WTC11 (cell line): ENCODE measurements at regions not wholly inside any gene's neighbourhood (a gene's known extent, or its start where the extent isn't known, plus 50 kb on each side); places are given as distances from the start of the nearest gene placed in this dataset.

Experiments used
- ATAC-seq: fragments of 200-7000 bp; cut with Tn5 transposase; 2 replicates; pipeline ENCODE4 v1.10.0; 2021; ENCODE audit warnings: mild to moderate bottlenecking, moderate library complexity
- CTCF ChIA-PET: fragments of 300-600 bp; sonication (Branson Sonifier 250); formaldehyde crosslinking; loops from one replicate; lab custom pipeline; 2021; ENCODE audit warnings: antibody characterized with exemption; lab: Charles Lee
- POLR2A ChIA-PET: fragments of 350-600 bp; sonication (Branson Sonifier 250); formaldehyde crosslinking; loops from one replicate; lab custom pipeline; 2021; ENCODE audit warnings: antibody characterized with exemption; lab: Charles Lee
- DNase-seq: peaks from one replicate; pipeline ENCODE4 v3.0.0; 2021; ENCODE audit warnings: low spot score
- H3K27ac Mint-ChIP-seq: 2 replicates; pipeline ENCODE4 v1.8.0; 2021; ENCODE audit warnings: mixed read lengths
- H3K27me3 Mint-ChIP-seq: 2 replicates; pipeline ENCODE4 v1.8.0; 2021; ENCODE audit warnings: low read depth, mild to moderate bottlenecking, moderate library complexity, mixed read lengths
- H3K36me3 Mint-ChIP-seq: 2 replicates; pipeline ENCODE4 v1.8.0; 2021; ENCODE audit warnings: mixed read lengths
- H3K4me1 Mint-ChIP-seq: 2 replicates; pipeline ENCODE4 v1.8.0; 2022; ENCODE audit warnings: mixed read lengths
- H3K4me3 Mint-ChIP-seq: 2 replicates; pipeline ENCODE4 v1.8.0; 2021; ENCODE audit warnings: mild to moderate bottlenecking, moderate library complexity, mixed read lengths
- H3K9me3 Mint-ChIP-seq: 2 replicates; pipeline ENCODE4 v1.8.0; 2021; ENCODE audit warnings: mixed read lengths
- ETV6 ChIP-seq: sonication (generic); formaldehyde crosslinking; IDR thresholded peaks from 2 replicates; pipeline ENCODE4 v1.8.1; 2022; ENCODE audit warnings: mild to moderate bottlenecking, missing genetic modification reagents
- FOXJ3 ChIP-seq: sonication (generic); formaldehyde crosslinking; IDR thresholded peaks from 2 replicates; pipeline ENCODE4 v1.9.0; 2021; ENCODE audit warnings: missing genetic modification reagents, mild to moderate bottlenecking, borderline replicate concordance
- FOXK1 ChIP-seq: sonication (generic); formaldehyde crosslinking; IDR thresholded peaks from 2 replicates; pipeline ENCODE4 v1.8.0; 2022; ENCODE audit warnings: mild to moderate bottlenecking, moderate library complexity, missing genetic modification reagents
- GTF2I ChIP-seq: fragments of 250-450 bp; sonication (Bioruptor Pico); conservative IDR thresholded peaks from 2 replicates; pipeline ENCODE4 v1.4.0; 2021; ENCODE audit warnings: mild to moderate bottlenecking
- JAZF1 ChIP-seq: fragments of 250-450 bp; sonication (Bioruptor Pico); IDR thresholded peaks from 2 replicates; pipeline ENCODE4 v1.9.0; 2021; ENCODE audit warnings: moderate library complexity, mild to moderate bottlenecking, inconsistent platforms
- JUN ChIP-seq: sonication (generic); formaldehyde crosslinking; IDR thresholded peaks from 2 replicates; pipeline ENCODE4 v1.8.0; 2023; ENCODE audit warnings: mild to moderate bottlenecking, missing genetic modification reagents
- KAT7 ChIP-seq: sonication (generic); formaldehyde crosslinking; IDR thresholded peaks from 2 replicates; pipeline ENCODE4 v1.8.1; 2023; ENCODE audit warnings: missing genetic modification reagents, mild to moderate bottlenecking, borderline replicate concordance
- NFATC4 ChIP-seq: fragments of 250-450 bp; sonication (Bioruptor Pico); IDR thresholded peaks from 2 replicates; pipeline ENCODE4 v1.9.0; 2021; ENCODE audit warnings: mild to moderate bottlenecking
- NR2C2 ChIP-seq: sonication (generic); formaldehyde crosslinking; IDR thresholded peaks from 2 replicates; pipeline ENCODE4 v1.8.0; 2022; ENCODE audit warnings: mild to moderate bottlenecking, missing genetic modification reagents
- PRRX2 ChIP-seq: fragments of 250-450 bp; sonication (Bioruptor Pico); IDR thresholded peaks from 2 replicates; pipeline ENCODE4 v1.8.0; 2021; ENCODE audit warnings: mild to moderate bottlenecking
- TEAD4 ChIP-seq: sonication (generic); formaldehyde crosslinking; IDR thresholded peaks from 2 replicates; pipeline ENCODE4 v1.8.0; 2022; ENCODE audit warnings: mild to moderate bottlenecking, missing genetic modification reagents
- ZNF138 ChIP-seq: sonication (generic); formaldehyde crosslinking; conservative IDR thresholded peaks from 2 replicates; pipeline ENCODE4 v1.8.1; 2022; ENCODE audit warnings: mild to moderate bottlenecking, moderate library complexity, missing genetic modification reagents
- ZNF219 ChIP-seq: sonication (generic); formaldehyde crosslinking; IDR thresholded peaks from 2 replicates; pipeline ENCODE4 v1.8.0; 2023; ENCODE audit warnings: missing genetic modification reagents, mild to moderate bottlenecking, borderline replicate concordance
- ZNF263 ChIP-seq: sonication (generic); formaldehyde crosslinking; IDR thresholded peaks from 2 replicates; pipeline ENCODE4 v1.8.1; 2022; ENCODE audit warnings: low read depth, mild to moderate bottlenecking, moderate library complexity, missing genetic modification reagents
- ZNF396 ChIP-seq: fragments of 250-450 bp; sonication (Bioruptor Pico); IDR thresholded peaks from 2 replicates; pipeline ENCODE4 v1.8.0; 2021; ENCODE audit warnings: mild to moderate bottlenecking, moderate library complexity, borderline replicate concordance
- TF ChIP-seq, protein P1 (sequence below): sonication (generic); formaldehyde crosslinking; IDR thresholded peaks from 2 replicates; pipeline ENCODE4 v1.8.1; 2022; ENCODE audit warnings: missing genetic modification reagents, borderline replicate concordance
- TF ChIP-seq, protein P2 (sequence below): sonication (generic); formaldehyde crosslinking; IDR thresholded peaks from 2 replicates; pipeline ENCODE4 v1.8.0; 2022; ENCODE audit warnings: mild to moderate bottlenecking, missing genetic modification reagents
- TF ChIP-seq, protein P3 (sequence below): fragments of 200-600 bp; IDR thresholded peaks from 2 replicates; pipeline ENCODE4 v1.8.0; 2022; ENCODE audit warnings: antibody characterized with exemption
- TF ChIP-seq, protein P4 (sequence below): sonication (generic); formaldehyde crosslinking; IDR thresholded peaks from 2 replicates; pipeline ENCODE4 v1.8.1; 2022; ENCODE audit warnings: low read depth, mild to moderate bottlenecking, moderate library complexity, missing genetic modification reagents, borderline replicate concordance
- TF ChIP-seq, protein P5 (sequence below): fragments of 250-450 bp; sonication (Bioruptor Pico); IDR thresholded peaks from 2 replicates; pipeline ENCODE4 v1.9.0; 2021; ENCODE audit warnings: mild to moderate bottlenecking
- TF ChIP-seq, protein P6 (sequence below): sonication (generic); formaldehyde crosslinking; IDR thresholded peaks from 2 replicates; pipeline ENCODE4 v1.8.0; 2023; ENCODE audit warnings: missing genetic modification reagents, mild to moderate bottlenecking, borderline replicate concordance

DNA sequence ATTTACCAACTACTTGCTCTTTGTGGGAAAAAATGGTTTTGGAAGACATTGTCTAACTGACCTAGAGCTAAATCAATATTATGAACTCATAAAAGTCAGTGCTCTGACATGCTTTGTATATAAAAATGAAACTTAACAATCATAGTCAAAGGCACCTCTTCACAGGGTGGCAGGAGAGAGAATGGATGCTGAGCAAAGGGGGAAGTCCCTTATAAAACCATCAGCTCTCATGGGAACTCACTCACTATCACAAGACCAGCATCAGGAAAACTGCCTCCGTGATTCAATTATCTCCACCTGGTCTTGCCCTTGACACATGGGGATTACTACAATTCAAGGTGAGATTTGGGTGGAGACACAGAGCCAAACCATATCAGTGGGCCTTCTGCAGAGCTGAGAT lies 417.6 kb upstream of the AUTS2 start (continued):
- TF ChIP-seq, protein P1, sequence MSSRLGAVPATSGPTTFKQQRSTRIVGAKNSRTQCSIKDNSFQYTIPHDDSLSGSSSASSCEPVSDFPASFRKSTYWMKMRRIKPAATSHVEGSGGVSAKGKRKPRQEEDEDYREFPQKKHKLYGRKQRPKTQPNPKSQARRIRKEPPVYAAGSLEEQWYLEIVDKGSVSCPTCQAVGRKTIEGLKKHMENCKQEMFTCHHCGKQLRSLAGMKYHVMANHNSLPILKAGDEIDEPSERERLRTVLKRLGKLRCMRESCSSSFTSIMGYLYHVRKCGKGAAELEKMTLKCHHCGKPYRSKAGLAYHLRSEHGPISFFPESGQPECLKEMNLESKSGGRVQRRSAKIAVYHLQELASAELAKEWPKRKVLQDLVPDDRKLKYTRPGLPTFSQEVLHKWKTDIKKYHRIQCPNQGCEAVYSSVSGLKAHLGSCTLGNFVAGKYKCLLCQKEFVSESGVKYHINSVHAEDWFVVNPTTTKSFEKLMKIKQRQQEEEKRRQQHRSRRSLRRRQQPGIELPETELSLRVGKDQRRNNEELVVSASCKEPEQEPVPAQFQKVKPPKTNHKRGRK (CRISPR knock-in tag) = no peak
- TF ChIP-seq, all 79 proteins: peak for 0

DNA sequence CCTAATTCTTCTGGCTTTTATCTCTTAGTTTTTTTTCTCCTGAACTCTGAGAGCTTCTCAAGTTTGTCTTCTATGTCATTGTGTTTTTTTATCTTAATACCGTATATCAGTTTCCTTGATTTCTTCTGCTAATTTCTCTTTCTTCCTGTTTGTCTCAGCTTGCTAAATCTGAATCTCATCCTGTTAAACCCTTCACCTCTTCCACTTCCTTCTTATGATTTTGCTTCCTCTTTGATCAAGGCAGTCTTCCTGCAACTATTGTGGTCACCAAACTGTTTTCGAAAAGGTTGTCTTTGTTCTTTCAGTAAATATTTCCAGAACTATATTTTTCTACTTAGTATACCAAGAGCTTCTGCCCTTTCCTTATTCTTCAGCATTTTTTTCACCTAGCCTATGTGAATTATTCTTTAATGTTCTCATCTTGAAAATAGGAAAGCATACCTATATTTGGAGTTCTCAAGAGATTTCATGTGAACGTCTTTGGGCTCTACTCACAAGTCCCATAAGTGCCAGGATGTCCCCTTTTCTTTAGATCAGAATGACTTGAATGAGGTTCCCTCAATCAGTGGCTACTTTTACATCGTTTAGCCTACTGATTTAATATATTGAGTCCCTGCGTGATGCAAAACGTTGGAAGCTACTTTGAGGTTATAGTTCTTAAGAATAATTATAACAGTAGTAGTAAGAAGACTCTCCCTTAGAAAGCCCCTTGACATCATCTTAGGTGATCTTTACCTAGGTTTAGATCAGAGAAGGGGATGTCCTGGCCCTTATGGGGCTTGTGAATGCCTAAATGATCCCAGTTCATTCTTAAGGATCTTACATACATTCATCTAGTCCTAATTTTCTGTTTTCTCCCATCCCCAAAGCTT lies 415.4 kb upstream of the AUTS2 start:
- Mint-ChIP-seq H3K9me3 (peaks cover 7% of the 10 kb centered on the region), H3K36me3 (no peaks in the 10 kb centered on the region; the same call in 1 of the 2 replicates), H3K4me1 (no peaks in the 10 kb centered on the region), H3K27me3 (peaks cover 9% of the 10 kb centered on the region), H3K27ac (no peak overlapping the region), H3K4me3 (no peak overlapping the region)
- TF ChIP-seq FOXK1 (CRISPR knock-in tag) = no peak
- CTCF ChIA-PET = no interaction called here
- no peak for DNase-seq
- ATAC-seq = no peak
- POLR2A ChIA-PET = no interaction called here

DNA sequence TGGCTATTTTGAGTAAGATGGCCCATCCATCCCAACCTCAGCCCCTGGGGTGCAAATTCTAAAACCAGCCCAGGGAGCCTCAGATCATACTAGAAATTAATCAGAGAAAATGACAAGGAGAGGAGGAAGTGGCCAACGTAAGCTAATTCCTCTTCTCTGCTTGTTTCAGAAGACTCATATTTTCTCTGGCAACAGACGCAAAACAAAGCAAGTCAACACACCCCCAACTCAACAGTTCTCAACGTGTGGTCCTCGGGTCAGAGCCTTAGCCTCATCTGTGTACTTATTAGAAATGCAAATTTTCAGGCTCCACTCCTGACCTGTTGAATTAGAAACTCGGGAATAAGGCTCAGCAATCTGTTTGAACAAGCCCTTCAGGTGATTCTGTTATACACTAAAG lies 413.9 kb upstream of the AUTS2 start:
- H3K9me3 Mint-ChIP-seq = peaks cover 4% of the 10 kb centered on the region
- ChIA-PET CTCF (no interaction called here), POLR2A (no interaction called here)
- no peak for DNase-seq
- no peak overlapping the region for H3K4me3 Mint-ChIP-seq
- ATAC-seq = no peak
- H3K4me1 Mint-ChIP-seq = no peaks in the 10 kb centered on the region
- peaks cover 9% of the 10 kb centered on the region for H3K27me3 Mint-ChIP-seq
- TF ChIP-seq, protein P2, sequence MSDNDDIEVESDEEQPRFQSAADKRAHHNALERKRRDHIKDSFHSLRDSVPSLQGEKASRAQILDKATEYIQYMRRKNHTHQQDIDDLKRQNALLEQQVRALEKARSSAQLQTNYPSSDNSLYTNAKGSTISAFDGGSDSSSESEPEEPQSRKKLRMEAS (CRISPR knock-in tag) = no peak
- no peak for TF ChIP-seq NR2C2 (CRISPR knock-in tag)
- TF ChIP-seq, protein P3, sequence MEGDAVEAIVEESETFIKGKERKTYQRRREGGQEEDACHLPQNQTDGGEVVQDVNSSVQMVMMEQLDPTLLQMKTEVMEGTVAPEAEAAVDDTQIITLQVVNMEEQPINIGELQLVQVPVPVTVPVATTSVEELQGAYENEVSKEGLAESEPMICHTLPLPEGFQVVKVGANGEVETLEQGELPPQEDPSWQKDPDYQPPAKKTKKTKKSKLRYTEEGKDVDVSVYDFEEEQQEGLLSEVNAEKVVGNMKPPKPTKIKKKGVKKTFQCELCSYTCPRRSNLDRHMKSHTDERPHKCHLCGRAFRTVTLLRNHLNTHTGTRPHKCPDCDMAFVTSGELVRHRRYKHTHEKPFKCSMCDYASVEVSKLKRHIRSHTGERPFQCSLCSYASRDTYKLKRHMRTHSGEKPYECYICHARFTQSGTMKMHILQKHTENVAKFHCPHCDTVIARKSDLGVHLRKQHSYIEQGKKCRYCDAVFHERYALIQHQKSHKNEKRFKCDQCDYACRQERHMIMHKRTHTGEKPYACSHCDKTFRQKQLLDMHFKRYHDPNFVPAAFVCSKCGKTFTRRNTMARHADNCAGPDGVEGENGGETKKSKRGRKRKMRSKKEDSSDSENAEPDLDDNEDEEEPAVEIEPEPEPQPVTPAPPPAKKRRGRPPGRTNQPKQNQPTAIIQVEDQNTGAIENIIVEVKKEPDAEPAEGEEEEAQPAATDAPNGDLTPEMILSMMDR = no peak
- TF ChIP-seq JUN = no peak
- TF ChIP-seq, protein P4, sequence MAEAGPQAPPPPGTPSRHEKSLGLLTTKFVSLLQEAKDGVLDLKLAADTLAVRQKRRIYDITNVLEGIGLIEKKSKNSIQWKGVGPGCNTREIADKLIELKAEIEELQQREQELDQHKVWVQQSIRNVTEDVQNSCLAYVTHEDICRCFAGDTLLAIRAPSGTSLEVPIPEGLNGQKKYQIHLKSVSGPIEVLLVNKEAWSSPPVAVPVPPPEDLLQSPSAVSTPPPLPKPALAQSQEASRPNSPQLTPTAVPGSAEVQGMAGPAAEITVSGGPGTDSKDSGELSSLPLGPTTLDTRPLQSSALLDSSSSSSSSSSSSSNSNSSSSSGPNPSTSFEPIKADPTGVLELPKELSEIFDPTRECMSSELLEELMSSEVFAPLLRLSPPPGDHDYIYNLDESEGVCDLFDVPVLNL (CRISPR knock-in tag) = no peak
- no peak for TF ChIP-seq FOXJ3 (CRISPR knock-in tag)
- TF ChIP-seq ZNF263 (CRISPR knock-in tag) = no peak
- TF ChIP-seq JAZF1 = no peak
- TF ChIP-seq TEAD4 (CRISPR knock-in tag) = no peak
- TF ChIP-seq GTF2I = no peak
- TF ChIP-seq ZNF219 (CRISPR knock-in tag) = no peak
- no peak for TF ChIP-seq KAT7 (CRISPR knock-in tag)
- TF ChIP-seq PRRX2 (CRISPR knock-in tag) = no peak
- no peak for TF ChIP-seq ETV6
- H3K27ac Mint-ChIP-seq = no peak overlapping the region
- no peaks in the 10 kb centered on the region; the same call in 1 of the 2 replicates for H3K36me3 Mint-ChIP-seq

DNA sequence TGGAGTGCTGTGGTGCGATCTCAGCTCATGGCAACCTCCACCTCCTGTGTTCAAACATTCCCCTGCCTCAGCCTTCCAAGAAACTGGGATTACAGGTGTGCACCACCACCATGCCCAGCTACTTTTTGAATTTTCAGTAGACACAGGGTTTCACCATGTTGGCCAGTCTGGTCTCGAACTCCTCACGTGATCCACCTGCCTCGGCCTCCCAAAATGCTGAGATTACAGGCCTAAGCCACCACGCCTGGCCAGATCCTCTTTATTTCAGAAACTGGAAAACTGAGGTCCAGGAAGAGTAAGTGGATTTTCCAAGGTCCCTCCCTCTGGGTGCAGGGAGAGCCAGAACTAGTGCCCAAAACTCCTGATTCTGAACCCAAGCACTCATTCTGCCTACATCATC lies 413.1 kb upstream of the AUTS2 start:
- Mint-ChIP-seq H3K27ac (no peak overlapping the region), H3K4me3 (no peak overlapping the region), H3K27me3 (peaks cover 9% of the 10 kb centered on the region), H3K36me3 (no peaks in the 10 kb centered on the region; the same call in 1 of the 2 replicates), H3K4me1 (no peaks in the 10 kb centered on the region), H3K9me3 (peaks cover 4% of the 10 kb centered on the region)
- no peak for ATAC-seq
- no peak for DNase-seq
- ChIA-PET POLR2A (interaction anchor here (0.6 kb wide), 1 partner anchor 474 kb away, joined by 7 read pairs; no protein-coding TSS in a partner anchor), CTCF (no interaction called here)
- no peak for TF ChIP-seq ZNF138 (CRISPR knock-in tag)
- no peak for TF ChIP-seq NFATC4 (CRISPR knock-in tag)
- TF ChIP-seq GTF2I = no peak
- TF ChIP-seq, protein P5, sequence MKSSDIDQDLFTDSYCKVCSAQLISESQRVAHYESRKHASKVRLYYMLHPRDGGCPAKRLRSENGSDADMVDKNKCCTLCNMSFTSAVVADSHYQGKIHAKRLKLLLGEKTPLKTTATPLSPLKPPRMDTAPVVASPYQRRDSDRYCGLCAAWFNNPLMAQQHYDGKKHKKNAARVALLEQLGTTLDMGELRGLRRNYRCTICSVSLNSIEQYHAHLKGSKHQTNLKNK = no peak
- no peak for TF ChIP-seq JUN
- TF ChIP-seq ZNF396 (CRISPR knock-in tag) = no peak
- TF ChIP-seq, protein P6, sequence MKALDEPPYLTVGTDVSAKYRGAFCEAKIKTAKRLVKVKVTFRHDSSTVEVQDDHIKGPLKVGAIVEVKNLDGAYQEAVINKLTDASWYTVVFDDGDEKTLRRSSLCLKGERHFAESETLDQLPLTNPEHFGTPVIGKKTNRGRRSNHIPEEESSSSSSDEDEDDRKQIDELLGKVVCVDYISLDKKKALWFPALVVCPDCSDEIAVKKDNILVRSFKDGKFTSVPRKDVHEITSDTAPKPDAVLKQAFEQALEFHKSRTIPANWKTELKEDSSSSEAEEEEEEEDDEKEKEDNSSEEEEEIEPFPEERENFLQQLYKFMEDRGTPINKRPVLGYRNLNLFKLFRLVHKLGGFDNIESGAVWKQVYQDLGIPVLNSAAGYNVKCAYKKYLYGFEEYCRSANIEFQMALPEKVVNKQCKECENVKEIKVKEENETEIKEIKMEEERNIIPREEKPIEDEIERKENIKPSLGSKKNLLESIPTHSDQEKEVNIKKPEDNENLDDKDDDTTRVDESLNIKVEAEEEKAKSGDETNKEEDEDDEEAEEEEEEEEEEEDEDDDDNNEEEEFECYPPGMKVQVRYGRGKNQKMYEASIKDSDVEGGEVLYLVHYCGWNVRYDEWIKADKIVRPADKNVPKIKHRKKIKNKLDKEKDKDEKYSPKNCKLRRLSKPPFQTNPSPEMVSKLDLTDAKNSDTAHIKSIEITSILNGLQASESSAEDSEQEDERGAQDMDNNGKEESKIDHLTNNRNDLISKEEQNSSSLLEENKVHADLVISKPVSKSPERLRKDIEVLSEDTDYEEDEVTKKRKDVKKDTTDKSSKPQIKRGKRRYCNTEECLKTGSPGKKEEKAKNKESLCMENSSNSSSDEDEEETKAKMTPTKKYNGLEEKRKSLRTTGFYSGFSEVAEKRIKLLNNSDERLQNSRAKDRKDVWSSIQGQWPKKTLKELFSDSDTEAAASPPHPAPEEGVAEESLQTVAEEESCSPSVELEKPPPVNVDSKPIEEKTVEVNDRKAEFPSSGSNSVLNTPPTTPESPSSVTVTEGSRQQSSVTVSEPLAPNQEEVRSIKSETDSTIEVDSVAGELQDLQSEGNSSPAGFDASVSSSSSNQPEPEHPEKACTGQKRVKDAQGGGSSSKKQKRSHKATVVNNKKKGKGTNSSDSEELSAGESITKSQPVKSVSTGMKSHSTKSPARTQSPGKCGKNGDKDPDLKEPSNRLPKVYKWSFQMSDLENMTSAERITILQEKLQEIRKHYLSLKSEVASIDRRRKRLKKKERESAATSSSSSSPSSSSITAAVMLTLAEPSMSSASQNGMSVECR = no peak
